Fibroblast of lung (primary cell): ENCODE measurements at regions not wholly inside any gene's neighbourhood (a gene's known extent, or its start where the extent isn't known, plus 50 kb on each side); places are given as distances from the start of the nearest gene placed in this dataset.

Experiments
- DNase-seq, 2 donors: peaks; one replicate each; pipeline versions ENCODE4 v3.0.0 to v3.0.0-alpha.2; 2010; ENCODE audit warnings: low read depth in 2 of 2
- H2AFZ ChIP-seq: 2 replicates; pipeline ENCODE4 v1.5.1; 2012; ENCODE audit warnings: low read length, control low read depth, inconsistent platforms
- H3K27ac ChIP-seq: 2 replicates; pipeline ENCODE4 v1.5.1; 2011; ENCODE audit warnings: low read length, control low read depth; ENCODE audit not compliant: insufficient read depth
- H3K27me3 ChIP-seq: 2 replicates; pipeline ENCODE4 v1.5.1; 2011; ENCODE audit warnings: mild to moderate bottlenecking, low read length; ENCODE audit not compliant: control insufficient read depth, insufficient read depth
- H3K36me3 ChIP-seq: 2 replicates; pipeline ENCODE4 v1.5.1; 2011; ENCODE audit warnings: low read length; ENCODE audit not compliant: control insufficient read depth, insufficient read depth
- H3K4me1 ChIP-seq: 2 replicates; pipeline ENCODE4 v1.5.1; 2011; ENCODE audit warnings: low read length; ENCODE audit not compliant: control insufficient read depth, insufficient read depth; ENCODE audit errors: extremely low read depth
- H3K4me2 ChIP-seq: 2 replicates; pipeline ENCODE4 v1.5.1; 2011; ENCODE audit warnings: low read length, control low read depth; ENCODE audit not compliant: insufficient read depth; ENCODE audit errors: extremely low read depth
- H3K4me3 ChIP-seq, 4 experiments: fragments of 200-600 bp in 1 of 4; sonication (generic) in 1 of 4; replicated peaks in 1 of 4; 2 replicates each; pipeline ENCODE4 v1.5.1; 2011 to 2016; ENCODE audit warnings: low read length in 4 of 4, low read depth in 3 of 4, mild to moderate bottlenecking in 3 of 4, control low read depth in 2 of 4, inconsistent platforms in 1 of 4, mixed read lengths in 1 of 4; ENCODE audit not compliant: insufficient read depth in 1 of 4; ENCODE audit errors: control extremely low read depth in 1 of 4
- H3K79me2 ChIP-seq: 2 replicates; pipeline ENCODE4 v1.5.1; 2012; ENCODE audit warnings: mild to moderate bottlenecking, low read length, inconsistent platforms; ENCODE audit not compliant: control insufficient read depth, insufficient read depth
- H3K9ac ChIP-seq: 2 replicates; pipeline ENCODE4 v1.5.1; 2011; ENCODE audit warnings: mild to moderate bottlenecking, low read length, control low read depth; ENCODE audit not compliant: insufficient read depth
- H3K9me3 ChIP-seq: 2 replicates; pipeline ENCODE4 v1.5.1; 2012; ENCODE audit warnings: low read depth, low read length; ENCODE audit not compliant: control insufficient read depth, insufficient read depth
- H4K20me1 ChIP-seq: 2 replicates; pipeline ENCODE4 v1.5.1; 2011; ENCODE audit warnings: low read length; ENCODE audit not compliant: control insufficient read depth, insufficient read depth; ENCODE audit errors: extremely low read depth
- EZH2 ChIP-seq: IDR thresholded peaks from 2 replicates; pipeline ENCODE4 v1.5.1; 2012; ENCODE audit warnings: low read length, control low read depth, mild to moderate bottlenecking; ENCODE audit errors: missing control alignments
- TF ChIP-seq, protein P1 (sequence below), 2 donors: IDR thresholded peaks in 1 of 2; conservative IDR thresholded peaks in 1 of 2; 1 replicate in 1 of 2; 2 replicates in 1 of 2; pipeline ENCODE4 v1.5.1; 2011 to 2012; ENCODE audit warnings: low read length in 2 of 2, control low read depth in 1 of 2, inconsistent platforms in 1 of 2, low read depth in 1 of 2, mild to moderate bottlenecking in 1 of 2

DNA sequence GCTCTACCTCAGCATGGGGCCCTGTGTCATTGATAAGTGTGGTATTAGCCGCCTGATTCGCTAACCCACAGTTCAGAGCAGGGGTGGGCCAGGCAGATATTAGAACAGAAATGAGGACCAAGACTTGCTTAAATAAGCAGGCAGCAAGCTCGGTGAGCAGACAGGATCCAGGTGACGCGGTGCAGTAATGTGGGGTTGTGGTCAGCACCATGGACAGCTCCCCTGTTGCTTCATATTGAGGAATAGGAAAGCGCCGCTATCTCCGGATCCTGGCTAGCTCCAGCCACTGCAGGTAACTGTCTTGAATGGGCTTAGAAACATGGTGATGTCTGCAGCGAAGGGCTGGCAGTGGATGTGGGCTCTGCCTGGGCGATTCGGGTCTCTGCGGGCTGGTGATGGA lies 51.3 kb upstream of the GPR26 start:
- no peak overlapping the region for H3K4me2 ChIP-seq
- H3K27ac ChIP-seq, result no peak overlapping the region
- no peaks in the 10 kb centered on the region for H3K4me1 ChIP-seq
- H3K27me3 ChIP-seq, result no peaks in the 10 kb centered on the region
- H4K20me1 ChIP-seq, result no peaks in the 10 kb centered on the region
- no peak overlapping the region for H3K9ac ChIP-seq
- no peaks in the 10 kb centered on the region for H3K79me2 ChIP-seq
- H3K9me3 ChIP-seq, result no peaks in the 10 kb centered on the region
- TF ChIP-seq, protein P1, sequence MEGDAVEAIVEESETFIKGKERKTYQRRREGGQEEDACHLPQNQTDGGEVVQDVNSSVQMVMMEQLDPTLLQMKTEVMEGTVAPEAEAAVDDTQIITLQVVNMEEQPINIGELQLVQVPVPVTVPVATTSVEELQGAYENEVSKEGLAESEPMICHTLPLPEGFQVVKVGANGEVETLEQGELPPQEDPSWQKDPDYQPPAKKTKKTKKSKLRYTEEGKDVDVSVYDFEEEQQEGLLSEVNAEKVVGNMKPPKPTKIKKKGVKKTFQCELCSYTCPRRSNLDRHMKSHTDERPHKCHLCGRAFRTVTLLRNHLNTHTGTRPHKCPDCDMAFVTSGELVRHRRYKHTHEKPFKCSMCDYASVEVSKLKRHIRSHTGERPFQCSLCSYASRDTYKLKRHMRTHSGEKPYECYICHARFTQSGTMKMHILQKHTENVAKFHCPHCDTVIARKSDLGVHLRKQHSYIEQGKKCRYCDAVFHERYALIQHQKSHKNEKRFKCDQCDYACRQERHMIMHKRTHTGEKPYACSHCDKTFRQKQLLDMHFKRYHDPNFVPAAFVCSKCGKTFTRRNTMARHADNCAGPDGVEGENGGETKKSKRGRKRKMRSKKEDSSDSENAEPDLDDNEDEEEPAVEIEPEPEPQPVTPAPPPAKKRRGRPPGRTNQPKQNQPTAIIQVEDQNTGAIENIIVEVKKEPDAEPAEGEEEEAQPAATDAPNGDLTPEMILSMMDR (conservative IDR thresholded peaks at IDR 0.05 in 1 of 2, IDR thresholded peaks at IDR 0.05 in 1 of 2; ENCODE audit: low read depth in 1 of 2, low read length in 2 of 2), result no peak
- no peak for TF ChIP-seq EZH2
- peak; percentile 16 to 18 for DNase-seq
- H2AFZ ChIP-seq, result no peak overlapping the region
- no peak overlapping the region for H3K4me3 ChIP-seq
- H3K36me3 ChIP-seq, result no peaks in the 10 kb centered on the region
